ENCODE measurements at regions not wholly inside any gene's neighbourhood (a gene's known extent, or its start where the extent isn't known, plus 50 kb on each side); places are given as distances from the start of the nearest gene placed in this dataset.

- TF ChIP-seq CTCF (conservative IDR thresholded peaks at IDR 0.05; ENCODE audit: low read depth, low read length) (no peak; the same call in 1 of the 2 replicates), EZH2phosphoT487 (IDR thresholded peaks at IDR 0.05; ENCODE audit: borderline replicate concordance, low read length) (no peak), EZH2 (IDR thresholded peaks at IDR 0.05; ENCODE audit: low read length, unreplicated experiment) (no peak)
Observed at GRCh38 chr5:74943905-74944304, 77.7 kb upstream of the FAM169A start.

All from PC-3 (cell line).